GM19240 (cell line): ENCODE measurements at regions not wholly inside any gene's neighbourhood (a gene's known extent, or its start where the extent isn't known, plus 50 kb on each side); places are given as distances from the start of the nearest gene placed in this dataset.
"Not testable (repeated sequence)": the region's sequence is repeated elsewhere in the genome, so short reads cannot be mapped to it uniquely, and the experiment has no call there.

Source experiments
- DNase-seq: peaks from one replicate; pipeline ENCODE4 v3.0.0; 2011; ENCODE audit warnings: low spot score; ENCODE audit not compliant: insufficient read length

GRCh38 chr5:101260857-101261256 lies 357.8 kb upstream of the ST8SIA4 start:
- DNase-seq, result no peak

- DNase-seq, result no peak
Measured at GRCh38 chr5:101253096-101253495, 350.0 kb upstream of the ST8SIA4 start.

- DNase-seq, result no peak
Measured at GRCh38 chr5:101244621-101245020, 341.5 kb upstream of the ST8SIA4 start.

GRCh38 chr5:101212942-101213514 lies 309.9 kb upstream of the ST8SIA4 start:
- no peak for DNase-seq

- DNase-seq, result no peak
Measured at GRCh38 chr5:101206534-101206933, 303.5 kb upstream of the ST8SIA4 start.

DNA sequence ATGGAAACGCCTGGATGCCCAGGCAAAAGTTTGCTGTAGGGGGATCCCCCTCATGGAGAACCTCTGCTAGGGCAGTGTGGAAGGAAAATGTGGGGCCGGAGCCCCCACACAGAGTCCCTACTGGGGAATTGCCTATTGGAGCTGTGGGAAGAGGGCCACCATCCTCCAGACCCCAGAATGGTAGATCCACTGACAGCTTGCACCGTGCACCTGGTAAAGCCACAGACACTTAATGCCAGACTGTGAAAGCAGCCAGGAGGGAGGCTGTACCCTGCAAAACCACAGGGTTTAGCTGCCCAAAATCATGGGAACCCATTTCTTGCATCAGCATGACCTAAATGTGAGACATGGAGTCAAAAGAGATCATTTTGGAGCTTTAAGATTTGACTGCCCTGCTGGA lies 302.0 kb upstream of the ST8SIA4 start:
- DNase-seq, result not testable (repeated sequence)

DNA sequence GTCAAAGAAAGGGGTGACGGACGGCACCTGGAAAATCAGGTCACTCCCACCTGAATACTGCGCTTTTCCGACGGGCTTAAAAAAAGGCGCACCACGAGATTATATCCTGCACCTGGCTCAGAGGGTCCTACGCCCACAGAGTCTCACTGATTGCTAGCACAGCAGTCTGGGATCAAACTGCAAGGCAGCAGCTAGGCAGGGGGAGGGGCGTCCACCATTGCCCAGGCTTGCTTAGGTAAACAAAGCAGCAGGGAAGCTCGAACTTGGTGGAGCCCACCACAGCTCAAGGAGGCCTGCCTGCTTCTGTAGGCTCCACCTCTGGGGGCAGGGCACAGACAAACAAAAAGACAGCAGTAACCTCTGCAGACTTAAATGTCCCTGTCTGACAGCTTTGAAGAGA lies 277.3 kb upstream of the ST8SIA4 start:
- not testable (repeated sequence) for DNase-seq

- no peak for DNase-seq
Measured at GRCh38 chr5:101176605-101177004, 273.5 kb upstream of the ST8SIA4 start.

DNA sequence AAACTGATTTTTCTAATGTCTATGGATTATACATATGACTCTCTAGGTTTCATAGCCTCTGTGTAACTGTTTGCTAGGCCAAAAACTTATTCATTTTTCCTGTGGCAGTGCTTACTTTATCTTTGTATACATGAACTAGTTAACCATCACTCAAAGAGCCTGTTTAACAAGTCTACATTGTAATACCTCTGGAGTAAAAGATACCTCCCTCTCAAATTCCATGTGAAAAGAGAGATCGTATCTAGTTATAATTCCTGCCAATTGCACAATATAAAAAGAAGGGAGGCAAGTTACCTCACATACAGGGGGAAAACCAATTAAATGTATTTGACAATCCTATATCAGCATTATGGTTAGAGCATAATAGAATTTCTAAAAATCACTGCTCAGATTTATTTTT lies 271.9 kb upstream of the ST8SIA4 start:
- no peak for DNase-seq

DNA sequence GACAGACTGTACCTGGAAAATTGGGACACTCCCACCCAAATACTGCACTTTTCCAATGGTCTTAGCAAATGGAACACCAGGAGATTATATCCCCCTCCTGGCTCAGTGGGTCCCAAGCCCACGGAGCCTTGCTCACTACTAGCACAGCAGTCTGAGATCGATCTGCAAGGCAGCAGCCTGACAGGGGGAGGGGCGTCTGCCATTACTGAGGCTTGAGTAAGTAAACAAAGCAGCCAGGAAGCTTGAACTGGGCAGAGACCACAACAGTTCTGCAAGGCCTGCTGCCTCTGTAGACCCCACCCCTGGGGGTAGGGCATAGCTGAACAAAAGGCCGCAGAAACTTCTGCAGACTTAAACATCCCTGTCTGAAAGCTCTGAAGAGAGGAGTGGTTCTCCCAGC lies 260.0 kb upstream of the ST8SIA4 start:
- DNase-seq, result no peak

DNA sequence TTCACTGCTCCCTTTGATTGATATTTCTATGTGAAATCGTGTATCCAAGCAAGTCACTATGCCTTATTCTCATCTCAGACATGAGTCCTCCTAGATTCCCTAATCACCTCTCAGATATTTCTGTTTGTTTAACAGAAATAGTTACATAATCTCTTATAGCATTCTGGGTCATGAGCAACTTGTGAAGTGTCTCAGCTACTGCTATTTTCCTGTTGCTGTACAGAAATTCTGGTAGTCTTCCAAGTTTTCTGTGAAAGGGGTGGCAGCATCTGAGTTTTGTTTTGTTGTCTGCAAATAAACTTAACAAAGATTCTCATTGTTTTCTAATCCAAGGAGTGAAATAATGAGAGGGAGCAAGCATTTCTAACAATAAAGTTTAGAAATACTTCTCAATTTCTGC lies 256.9 kb upstream of the ST8SIA4 start:
- no peak for DNase-seq

DNA sequence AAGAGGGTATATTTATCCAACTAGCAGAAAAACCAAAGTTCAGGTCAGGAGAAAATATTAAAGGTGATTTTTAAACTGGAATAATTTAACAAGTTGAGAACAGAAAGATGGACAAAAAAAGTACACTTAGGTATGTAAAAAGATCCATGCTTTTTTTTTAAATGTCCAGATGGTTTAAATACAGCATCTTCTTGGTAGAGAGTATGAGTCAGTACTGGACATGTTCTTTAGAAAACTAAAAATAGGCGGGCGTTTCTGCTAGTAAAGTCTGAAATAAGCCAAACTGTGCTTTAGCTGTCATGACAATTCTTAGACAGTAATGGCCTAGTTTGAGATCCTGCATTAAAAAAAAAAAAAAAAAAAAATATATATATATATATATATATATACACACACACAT lies 255.9 kb upstream of the ST8SIA4 start:
- no peak for DNase-seq

GRCh38 chr5:101153526-101153925 lies 250.4 kb upstream of the ST8SIA4 start:
- DNase-seq, result no peak

GRCh38 chr5:101143526-101143925 lies 240.4 kb upstream of the ST8SIA4 start:
- no peak for DNase-seq

DNA sequence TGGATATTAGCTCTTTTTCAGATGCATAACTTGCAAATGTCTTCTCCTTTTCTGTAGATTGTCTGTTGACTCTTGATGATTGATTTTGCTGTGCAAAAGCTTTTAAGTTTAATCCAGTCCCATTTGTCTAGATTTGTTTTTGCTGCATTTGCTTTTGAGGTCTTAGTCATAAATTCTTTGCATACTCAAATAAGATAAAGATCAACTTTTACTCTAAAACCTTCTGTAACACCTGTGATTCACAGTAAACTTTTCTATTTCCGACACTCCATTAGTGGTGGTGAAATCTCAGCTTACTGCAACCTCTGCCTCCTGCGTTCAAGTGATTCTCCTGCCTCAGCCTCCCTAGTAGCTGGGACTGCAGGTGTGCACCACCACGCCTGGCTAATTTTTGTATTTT lies 239.0 kb upstream of the ST8SIA4 start:
- no peak for DNase-seq

GRCh38 chr5:101136454-101136853 lies 233.4 kb upstream of the ST8SIA4 start:
- DNase-seq, result no peak

DNA sequence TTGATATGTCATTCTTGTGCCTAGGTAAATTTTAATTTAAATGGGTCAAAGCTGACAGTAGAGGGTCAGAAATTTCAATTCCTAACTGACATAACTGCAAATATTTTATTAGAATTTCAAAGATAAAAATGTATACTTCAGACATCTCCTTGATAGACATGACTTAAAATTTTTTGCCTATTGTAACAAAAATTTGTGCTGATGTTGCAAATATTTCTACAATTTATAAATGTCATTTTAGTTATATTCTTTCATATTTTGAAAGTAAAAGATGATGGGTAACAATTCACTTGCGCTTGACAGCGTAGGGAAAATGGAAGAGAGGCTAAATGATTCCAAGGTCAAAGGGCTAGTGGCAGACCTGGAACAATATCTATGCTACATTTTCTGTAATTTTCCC lies 220.3 kb upstream of the ST8SIA4 start:
- no peak for DNase-seq

DNA sequence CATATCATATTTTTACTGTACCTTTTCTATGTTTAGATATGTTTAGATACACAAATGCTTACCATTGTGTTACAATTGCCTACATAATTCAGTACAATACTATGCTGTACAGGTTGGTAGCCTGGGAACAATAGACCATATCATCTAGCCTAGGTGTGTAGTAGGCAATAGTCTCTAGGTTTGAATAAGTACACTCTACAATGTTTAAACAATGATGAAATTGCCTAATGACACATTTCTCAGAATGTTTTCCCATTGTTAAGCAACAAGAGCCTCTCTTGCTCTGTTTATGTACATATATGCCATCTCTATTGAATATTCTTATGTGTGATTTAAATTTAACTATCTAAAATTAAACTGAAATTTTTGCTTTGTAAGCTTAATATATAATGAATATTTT lies 209.6 kb upstream of the ST8SIA4 start:
- no peak for DNase-seq

GRCh38 chr5:101103874-101104273 lies 200.8 kb upstream of the ST8SIA4 start:
- DNase-seq, result no peak

DNA sequence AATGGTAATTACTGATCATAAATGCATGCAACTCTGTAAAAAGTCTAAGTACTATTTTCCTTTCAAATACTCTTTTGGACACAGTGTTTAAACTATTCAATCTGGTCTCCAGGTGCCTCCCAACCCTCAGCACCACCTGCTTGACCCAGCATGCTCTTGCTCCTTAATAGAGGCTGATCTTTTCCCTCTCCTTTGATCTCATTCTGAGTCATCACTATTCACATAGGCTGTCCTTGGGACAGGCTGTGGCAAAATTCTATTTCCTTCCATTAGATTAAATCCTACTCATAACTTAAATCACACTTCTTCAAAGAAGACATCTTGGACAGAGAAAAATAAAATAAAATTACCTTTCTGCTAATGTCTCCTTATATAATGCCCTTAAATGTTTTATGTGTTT lies 199.4 kb upstream of the ST8SIA4 start:
- DNase-seq, result no peak

- no peak for DNase-seq
Measured at GRCh38 chr5:101091902-101092301, 188.8 kb upstream of the ST8SIA4 start.

DNA sequence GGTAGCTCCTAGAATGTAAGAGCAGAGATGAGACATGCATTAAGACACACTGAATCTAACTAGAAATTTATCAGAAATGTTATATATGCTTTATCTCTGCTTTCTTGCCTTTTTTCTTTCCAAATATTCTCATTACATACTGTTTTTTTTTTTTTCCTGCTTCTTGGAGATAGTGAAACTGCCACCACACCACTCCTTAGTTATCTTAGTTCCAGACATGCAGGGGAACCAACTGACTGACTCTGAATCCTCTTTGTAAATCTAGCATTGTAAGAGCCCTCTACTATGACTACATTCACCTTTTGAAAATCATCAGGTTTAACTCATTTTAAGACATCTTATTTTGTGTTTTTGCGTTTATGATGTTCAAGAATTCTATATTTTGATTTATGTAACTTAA lies 181.3 kb upstream of the ST8SIA4 start:
- DNase-seq, result no peak

DNA sequence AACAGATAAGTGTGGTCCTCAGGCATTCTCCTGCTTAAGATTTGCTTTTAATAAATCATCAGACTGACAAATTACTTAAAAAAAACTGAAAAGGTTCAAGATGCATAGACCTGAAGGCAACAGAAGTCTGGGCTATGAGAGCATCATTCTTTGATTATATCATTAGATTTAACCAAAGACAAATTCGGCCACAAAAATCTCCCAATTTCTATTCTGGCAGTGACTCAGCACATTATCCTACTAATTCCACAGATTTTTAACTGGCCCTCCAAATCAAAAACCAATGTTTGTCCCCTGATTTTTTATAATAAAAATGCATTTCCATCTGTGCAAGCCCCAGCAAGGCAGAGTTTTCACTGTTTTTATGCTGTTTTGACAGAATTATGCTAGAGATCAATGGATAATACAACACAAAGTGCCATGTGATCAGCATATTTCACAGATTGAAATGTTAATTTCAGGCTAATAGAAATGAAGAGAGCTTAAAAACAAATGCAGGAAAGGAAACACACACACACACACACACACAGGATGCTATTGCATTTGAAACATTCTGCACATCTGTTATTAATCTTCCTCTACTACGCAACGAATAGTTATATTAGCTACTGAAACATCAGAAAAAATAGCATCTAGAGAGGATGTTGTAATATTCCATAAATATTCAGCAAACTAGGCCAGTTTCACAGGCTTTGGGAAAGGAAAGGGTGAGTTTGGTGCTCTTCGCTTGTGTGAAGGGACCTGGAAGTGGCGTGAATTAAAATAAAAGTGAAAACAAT lies 177.6 kb upstream of the ST8SIA4 start:
- no peak for DNase-seq
